MCF 10A (cell line): ENCODE measurements at regions not wholly inside any gene's neighbourhood (a gene's known extent, or its start where the extent isn't known, plus 50 kb on each side); places are given as distances from the start of the nearest gene placed in this dataset.

Experiments used
- BruUV-seq: library from RNA; stranded (reverse); fragments of 400-500 nt; replicated peaks from 2 replicates; lab custom pipeline; 2021; lab: Mats Ljungman, UMichigan
- CTCF ChIA-PET: fragments of 300-600 bp; sonication (Branson Sonifier 250); formaldehyde crosslinking; extraction: SDS; loops from one replicate; lab custom pipeline; 2021; ENCODE audit warnings: antibody characterized with exemption, inconsistent platforms; lab: Yijun Ruan, JAX
- POLR2A ChIA-PET: fragments of 300-600, 350-650 bp; sonication (Branson Sonifier 250); formaldehyde crosslinking; extraction: SDS; loops from one replicate; lab custom pipeline; 2020; ENCODE audit warnings: antibody characterized with exemption, inconsistent platforms; lab: Yijun Ruan, JAX
- DNase-seq: peaks from one replicate; pipeline ENCODE4 v3.0.0-alpha.2; 2018; ENCODE audit not compliant: unreplicated experiment
- H3K27ac Mint-ChIP-seq: one replicate; pipeline ENCODE4 v1.8.0; 2022; ENCODE audit warnings: mild to moderate bottlenecking, low read depth, mixed read lengths; ENCODE audit not compliant: unreplicated experiment
- H3K27me3 Mint-ChIP-seq: one replicate; pipeline ENCODE4 v1.8.0; 2022; ENCODE audit warnings: mixed read lengths; ENCODE audit not compliant: insufficient read depth, unreplicated experiment
- H3K36me3 Mint-ChIP-seq: one replicate; pipeline ENCODE4 v1.8.0; 2022; ENCODE audit warnings: mild to moderate bottlenecking, moderate library complexity, mixed read lengths; ENCODE audit not compliant: insufficient read depth, unreplicated experiment
- H3K4me1 Mint-ChIP-seq: one replicate; pipeline ENCODE4 v1.8.0; 2022; ENCODE audit warnings: mixed read lengths; ENCODE audit not compliant: insufficient read depth, unreplicated experiment
- H3K4me3 Mint-ChIP-seq: one replicate; pipeline ENCODE4 v1.8.0; 2022; ENCODE audit warnings: mild to moderate bottlenecking, moderate library complexity, mixed read lengths; ENCODE audit not compliant: unreplicated experiment
- H3K9me3 Mint-ChIP-seq: one replicate; pipeline ENCODE4 v1.8.0; 2022; ENCODE audit warnings: mixed read lengths; ENCODE audit not compliant: unreplicated experiment
- CTCF ChIP-seq: fragments of 200-600 bp; IDR thresholded peaks from one replicate; pipeline ENCODE4 v1.8.0; 2022; ENCODE audit warnings: antibody characterized with exemption, mild to moderate bottlenecking; ENCODE audit not compliant: unreplicated experiment
- intact Hi-C: fragments of 100-400 bp; cut with micrococcal nuclease; formaldehyde crosslinking; loops from 2 replicates; pipeline ENCODE4 v1.14.1; 2022

DNA sequence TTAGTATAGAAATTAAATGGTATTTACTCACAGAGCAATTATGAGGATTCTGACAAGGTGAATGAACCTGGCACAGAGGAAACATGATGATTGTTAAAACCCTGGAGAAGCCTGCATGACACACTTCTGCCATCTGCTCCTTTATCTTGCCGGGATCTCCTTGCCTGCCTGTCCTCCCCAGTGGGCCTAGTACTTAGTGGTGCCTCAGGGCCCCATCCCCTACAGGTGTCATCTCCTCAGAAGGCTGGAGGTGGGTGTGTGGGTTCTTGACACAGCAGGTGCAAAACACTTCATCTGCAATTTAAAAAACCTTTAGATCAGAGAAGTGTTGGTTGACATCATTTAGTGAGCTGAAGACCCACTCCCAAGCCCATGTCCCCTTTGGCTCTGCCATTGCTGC, 261.2 kb downstream of the ADRA2A start:
- intact Hi-C loops = no loop called here
- no TSS peak for BruUV-seq

DNA sequence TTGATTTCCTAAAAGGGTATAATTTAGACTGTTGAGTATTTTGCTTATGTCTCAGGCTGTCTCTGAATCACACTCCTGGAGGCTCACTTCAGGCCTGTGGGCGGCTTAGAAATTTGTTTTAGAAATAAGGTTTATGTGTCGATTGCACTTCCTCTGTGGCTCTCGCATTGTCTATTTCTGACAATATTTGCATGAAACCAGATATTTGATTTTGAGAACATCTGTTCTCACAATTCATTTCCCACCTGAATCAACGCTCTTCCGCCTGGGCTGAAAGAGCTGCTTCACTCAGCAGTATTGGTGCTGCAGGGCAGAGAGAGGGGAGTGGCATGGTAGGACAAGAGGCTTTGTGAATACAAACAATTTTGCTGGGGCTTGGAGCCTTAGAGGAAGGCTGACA, 262.0 kb downstream of the ADRA2A start:
- TF ChIP-seq CTCF = no peak
- H3K27ac Mint-ChIP-seq = no peak overlapping the region
- CTCF ChIA-PET = interaction anchor here (0.6 kb wide), 1 partner anchor 86 kb away, joined by 3 read pairs; no protein-coding TSS in a partner anchor
- no TSS peak for BruUV-seq
- POLR2A ChIA-PET = interaction anchor here (0.7 to 1.2 kb wide), 2 partner anchors 9 to 796 kb away, joined by 4 read pairs; no protein-coding TSS in a partner anchor
- H3K4me3 Mint-ChIP-seq = no peak overlapping the region
- H3K4me1 Mint-ChIP-seq = no peaks in the 10 kb centered on the region
- no peaks in the 10 kb centered on the region for H3K36me3 Mint-ChIP-seq
- no peaks in the 10 kb centered on the region for H3K27me3 Mint-ChIP-seq
- intact Hi-C loops = no loop called here
- DNase-seq = no peak
- peaks cover 8% of the 10 kb centered on the region for H3K9me3 Mint-ChIP-seq

More for the DNA sequence above, 261.2 kb downstream of the ADRA2A start:
- Mint-ChIP-seq H3K36me3 (no peaks in the 10 kb centered on the region), H3K9me3 (peaks cover 8% of the 10 kb centered on the region), H3K27ac (no peak overlapping the region), H3K4me3 (no peak overlapping the region), H3K4me1 (no peaks in the 10 kb centered on the region), H3K27me3 (no peaks in the 10 kb centered on the region)
- TF ChIP-seq CTCF = no peak
- DNase-seq = no peak
- CTCF ChIA-PET = no interaction called here
- POLR2A ChIA-PET = interaction anchor here (1.2 kb wide), 1 partner anchor 10 kb away, joined by 4 read pairs; no protein-coding TSS in a partner anchor

- POLR2A ChIA-PET = no interaction called here
- Mint-ChIP-seq H3K27ac (no peak overlapping the region), H3K4me3 (no peak overlapping the region), H3K27me3 (peaks cover 20% of the 10 kb centered on the region), H3K9me3 (peaks cover 7% of the 10 kb centered on the region), H3K36me3 (no peaks in the 10 kb centered on the region), H3K4me1 (no peaks in the 10 kb centered on the region)
- BruUV-seq = no TSS peak
- DNase-seq = peak; percentile 12
- intact Hi-C loops = no loop called here
- TF ChIP-seq CTCF = peak; percentile 19
- CTCF ChIA-PET = interaction anchor here (0.6 to 1.6 kb wide), 12 partner anchors 9 to 928 kb away, joined by 3 to 8 read pairs (median 3); no protein-coding TSS in a partner anchor
These were observed 268.0 kb downstream of the ADRA2A start for GRCh38 chr10:111344804-111345203.

- no peak for TF ChIP-seq CTCF
- no peak for DNase-seq
- H3K4me1 Mint-ChIP-seq = no peaks in the 10 kb centered on the region
- intact Hi-C loops = no loop called here
- H3K36me3 Mint-ChIP-seq = no peaks in the 10 kb centered on the region
- ChIA-PET POLR2A (interaction anchor here (0.7 to 1.0 kb wide), 2 partner anchors 9 to 26 kb away, joined by 3 to 4 read pairs; no protein-coding TSS in a partner anchor), CTCF (interaction anchor here (0.6 kb wide), 1 partner anchor 373 kb away, joined by 4 read pairs; no protein-coding TSS in a partner anchor)
- no peak overlapping the region for H3K4me3 Mint-ChIP-seq
- no TSS peak for BruUV-seq
- peaks cover 40% of the 10 kb centered on the region for H3K27me3 Mint-ChIP-seq
- no peaks in the 10 kb centered on the region for H3K9me3 Mint-ChIP-seq
- H3K27ac Mint-ChIP-seq = no peak overlapping the region
These were observed 270.7 kb downstream of the ADRA2A start for GRCh38 chr10:111347386-111348013.
